Nephron (organoid): ENCODE measurements at regions not wholly inside any gene's neighbourhood (a gene's known extent, or its start where the extent isn't known, plus 50 kb on each side); places are given as distances from the start of the nearest gene placed in this dataset.

ENCODE experiments used
- H3K27ac Mint-ChIP-seq, 3 experiments: 2 replicates each; pipeline ENCODE4 v1.8.0; 2020; ENCODE audit warnings: mixed read lengths in 3 of 3, mild to moderate bottlenecking in 2 of 3, moderate library complexity in 1 of 3
- H3K27me3 Mint-ChIP-seq: 2 replicates; pipeline ENCODE4 v1.8.0; 2021; ENCODE audit warnings: low read depth, mild to moderate bottlenecking, moderate library complexity, mixed read lengths
- H3K36me3 Mint-ChIP-seq: 2 replicates; pipeline ENCODE4 v1.8.0; 2020; ENCODE audit warnings: low read depth, mixed read lengths
- H3K4me1 Mint-ChIP-seq: 2 replicates; pipeline ENCODE4 v1.8.0; 2020; ENCODE audit warnings: mixed read lengths
- H3K4me3 Mint-ChIP-seq, 3 experiments: 2 replicates each; pipeline ENCODE4 v1.8.0; 2020; ENCODE audit warnings: mild to moderate bottlenecking in 3 of 3, mixed read lengths in 3 of 3, moderate library complexity in 2 of 3
- H3K9me3 Mint-ChIP-seq: 2 replicates; pipeline ENCODE4 v1.8.0; 2020; ENCODE audit warnings: mixed read lengths
- CTCF ChIP-seq, 3 experiments: fragments of 200-600 bp; sonication (generic); IDR thresholded peaks; one replicate each; pipeline ENCODE4 v1.5.0; 2021; ENCODE audit warnings: antibody characterized with exemption in 3 of 3; ENCODE audit not compliant: unreplicated experiment in 3 of 3

- H3K4me1 Mint-ChIP-seq: no peaks in the 10 kb centered on the region
- no peak overlapping the region for H3K27ac Mint-ChIP-seq
- H3K36me3 Mint-ChIP-seq: no peaks in the 10 kb centered on the region
- no peak for TF ChIP-seq CTCF (IDR thresholded peaks at IDR 0.05; ENCODE audit: unreplicated experiment in 3 of 3)
- H3K9me3 Mint-ChIP-seq: no peaks in the 10 kb centered on the region
- H3K27me3 Mint-ChIP-seq: peaks cover 38% of the 10 kb centered on the region
- H3K4me3 Mint-ChIP-seq: no peak overlapping the region
Observed at GRCh38 chr5:3654515-3654914, 58.9 kb downstream of the IRX1 start.

DNA sequence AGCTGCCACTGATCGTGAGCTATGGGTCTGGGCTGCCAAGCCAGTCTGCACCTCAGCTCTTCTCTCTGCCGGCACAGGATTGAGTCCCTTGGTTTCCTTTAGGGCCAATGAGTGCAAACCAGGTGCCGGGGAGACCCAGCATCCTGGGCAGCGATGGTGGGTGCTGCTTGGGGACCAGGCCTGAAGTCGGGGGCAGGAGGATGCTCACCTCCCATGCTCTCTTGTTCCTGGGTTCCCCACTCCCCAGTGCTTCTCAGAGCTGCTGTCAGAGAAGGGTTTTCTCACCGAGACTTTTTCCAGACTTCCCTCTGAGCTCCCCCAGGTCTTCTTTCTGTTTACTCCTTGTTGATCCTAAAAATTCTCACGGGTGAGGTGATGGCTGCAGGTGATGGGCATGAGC lies 61.2 kb downstream of the IRX1 start:
- Mint-ChIP-seq H3K4me3 (no peak overlapping the region), H3K27me3 (peaks cover 38% of the 10 kb centered on the region), H3K36me3 (no peaks in the 10 kb centered on the region), H3K9me3 (no peaks in the 10 kb centered on the region), H3K4me1 (no peaks in the 10 kb centered on the region), H3K27ac (no peak overlapping the region)
- no peak for TF ChIP-seq CTCF (IDR thresholded peaks at IDR 0.05; ENCODE audit: unreplicated experiment in 3 of 3)

DNA sequence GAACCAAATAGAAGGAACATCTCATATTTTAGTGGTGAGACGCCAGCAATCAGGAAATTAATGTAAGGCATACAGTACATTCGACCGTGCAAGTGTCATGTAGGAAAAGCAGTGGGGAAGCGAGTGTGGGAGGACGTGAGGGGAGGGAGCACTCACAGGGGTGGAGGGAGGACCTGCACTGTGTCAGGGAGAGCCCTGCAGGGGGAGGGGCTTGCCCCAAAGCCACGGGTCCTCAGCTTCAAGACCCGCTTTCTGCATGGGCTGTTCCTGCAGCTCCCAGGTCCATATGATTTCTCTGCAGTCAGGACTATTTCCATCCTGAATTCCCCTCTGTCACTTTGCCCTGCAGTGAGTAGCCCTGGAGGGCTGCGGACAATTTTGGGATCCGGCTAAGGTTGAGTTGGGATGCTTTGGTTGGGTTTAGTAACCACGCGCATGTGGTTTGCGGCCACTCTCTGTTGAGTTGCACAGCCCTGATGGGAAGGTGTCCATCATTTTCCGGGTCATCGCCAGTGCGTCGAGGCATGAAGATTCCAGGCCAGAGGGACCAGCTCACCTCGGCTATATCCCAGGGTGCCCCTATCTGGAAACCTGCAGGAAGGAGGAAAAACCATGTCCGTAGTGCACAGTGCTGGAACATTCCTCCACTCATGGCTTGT lies 61.9 kb downstream of the IRX1 start:
- no peak for TF ChIP-seq CTCF (IDR thresholded peaks at IDR 0.05; ENCODE audit: unreplicated experiment in 3 of 3)
- no peak overlapping the region for H3K27ac Mint-ChIP-seq
- no peaks in the 10 kb centered on the region for H3K9me3 Mint-ChIP-seq
- peaks cover 34% of the 10 kb centered on the region for H3K27me3 Mint-ChIP-seq
- H3K36me3 Mint-ChIP-seq: no peaks in the 10 kb centered on the region
- H3K4me1 Mint-ChIP-seq: no peaks in the 10 kb centered on the region
- no peak overlapping the region for H3K4me3 Mint-ChIP-seq

GRCh38 chr5:3658929-3659328 lies 63.3 kb downstream of the IRX1 start:
- Mint-ChIP-seq H3K4me1 (no peaks in the 10 kb centered on the region), H3K4me3 (no peak overlapping the region), H3K27ac (no peak overlapping the region), H3K36me3 (no peaks in the 10 kb centered on the region), H3K9me3 (no peaks in the 10 kb centered on the region), H3K27me3 (peaks cover 32% of the 10 kb centered on the region)
- TF ChIP-seq CTCF (IDR thresholded peaks at IDR 0.05; ENCODE audit: unreplicated experiment in 3 of 3): no peak

GRCh38 chr5:3659907-3660306 lies 64.3 kb downstream of the IRX1 start:
- H3K4me3 Mint-ChIP-seq: no peak overlapping the region
- peaks cover 28% of the 10 kb centered on the region for H3K27me3 Mint-ChIP-seq
- H3K9me3 Mint-ChIP-seq: no peaks in the 10 kb centered on the region
- no peaks in the 10 kb centered on the region for H3K36me3 Mint-ChIP-seq
- TF ChIP-seq CTCF (IDR thresholded peaks at IDR 0.05; ENCODE audit: unreplicated experiment in 3 of 3): no peak
- H3K27ac Mint-ChIP-seq: no peak overlapping the region
- H3K4me1 Mint-ChIP-seq: no peaks in the 10 kb centered on the region

DNA sequence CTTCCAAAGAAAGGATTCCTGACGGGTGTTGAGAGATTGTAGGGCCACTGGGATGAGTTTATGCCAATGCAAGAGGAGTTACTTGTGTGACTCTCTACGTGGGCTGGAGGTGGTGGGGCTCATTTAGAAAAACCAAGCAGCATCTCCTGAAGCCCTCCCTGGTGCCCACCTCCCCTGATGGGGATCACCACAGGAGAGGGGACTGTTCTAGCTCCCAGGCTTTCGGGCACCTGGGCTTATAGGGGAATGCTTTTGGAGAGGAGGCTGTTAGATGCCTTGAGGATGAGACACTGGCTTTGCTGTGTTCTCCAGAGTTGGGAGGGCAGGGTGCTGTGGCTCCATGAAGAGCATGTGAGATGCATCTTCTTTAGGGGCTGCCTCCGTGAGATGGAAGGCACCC lies 65.0 kb downstream of the IRX1 start:
- TF ChIP-seq CTCF (IDR thresholded peaks at IDR 0.05; ENCODE audit: unreplicated experiment in 3 of 3): no peak
- no peaks in the 10 kb centered on the region for H3K4me1 Mint-ChIP-seq

More for the DNA sequence above, 65.0 kb downstream of the IRX1 start:
- no peak overlapping the region for H3K4me3 Mint-ChIP-seq
- no peaks in the 10 kb centered on the region for H3K36me3 Mint-ChIP-seq
- H3K9me3 Mint-ChIP-seq: peaks cover 3% of the 10 kb centered on the region
- no peak overlapping the region for H3K27ac Mint-ChIP-seq
- H3K27me3 Mint-ChIP-seq: peaks cover 24% of the 10 kb centered on the region
